22Rv1 (cell line): ENCODE measurements at regions not wholly inside any gene's neighbourhood (a gene's known extent, or its start where the extent isn't known, plus 50 kb on each side); places are given as distances from the start of the nearest gene placed in this dataset.

ENCODE experiments used
- CTCF ChIP-seq: fragments of 450-650 bp; IDR thresholded peaks from 2 replicates; pipeline ENCODE4 v1.5.1; 2017; ENCODE audit warnings: mild to moderate bottlenecking
- ZFX ChIP-seq: fragments of 450-650 bp; IDR thresholded peaks from 2 replicates; pipeline ENCODE4 v1.6.1; 2017; ENCODE audit warnings: antibody characterized with exemption, borderline replicate concordance

GRCh38 chr6:79813143-79813850 lies 134.1 kb downstream of the ELOVL4 start:
- TF ChIP-seq CTCF = no peak
- TF ChIP-seq ZFX = no peak
